ENCODE measurements at regions not wholly inside any gene's neighbourhood (a gene's known extent, or its start where the extent isn't known, plus 50 kb on each side); places are given as distances from the start of the nearest gene placed in this dataset.

DNA sequence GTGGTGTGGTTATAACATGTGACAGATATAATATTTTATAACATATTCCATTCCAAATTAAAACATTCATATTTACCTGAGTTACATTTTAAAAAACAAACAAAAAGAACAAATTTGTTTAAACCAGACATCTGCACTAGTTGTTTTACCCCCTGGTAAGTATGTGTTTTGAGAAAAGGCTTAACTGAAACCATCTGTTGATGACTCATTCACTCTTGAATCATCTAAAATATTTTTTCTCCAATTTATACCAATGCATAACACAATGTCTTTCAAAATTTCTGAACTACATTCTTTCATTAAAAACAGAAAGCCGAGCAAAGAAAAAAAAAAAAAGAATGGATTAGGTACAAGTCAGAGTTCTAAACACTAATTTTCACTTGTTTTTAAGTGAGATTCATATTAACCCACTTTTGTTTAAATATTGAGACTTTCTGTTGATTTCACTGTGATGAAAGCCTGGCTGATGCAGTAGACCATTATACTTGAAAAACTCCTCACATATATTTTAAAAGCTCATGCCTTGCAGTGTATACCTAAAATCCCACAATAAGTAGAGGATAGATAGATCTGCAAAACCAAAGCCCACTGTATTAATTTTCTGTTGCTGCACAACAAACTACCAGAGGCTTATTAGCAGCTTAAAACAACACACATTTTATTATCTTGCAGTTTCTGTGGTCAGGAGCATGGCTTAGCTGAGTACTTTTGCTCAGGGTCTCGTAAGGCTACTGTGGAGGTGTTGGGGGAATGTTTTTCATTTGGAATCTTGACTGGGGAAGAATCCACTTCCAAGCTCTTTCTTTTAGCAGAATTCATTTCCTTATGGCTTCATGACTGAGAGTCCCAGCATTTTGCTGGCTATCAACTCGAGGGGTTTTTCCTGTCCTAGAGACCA, 221.5 kb downstream of the PCDH18 start:
- DNase-seq (ENCODE audit: low spot score): peak; percentile 16

DNA sequence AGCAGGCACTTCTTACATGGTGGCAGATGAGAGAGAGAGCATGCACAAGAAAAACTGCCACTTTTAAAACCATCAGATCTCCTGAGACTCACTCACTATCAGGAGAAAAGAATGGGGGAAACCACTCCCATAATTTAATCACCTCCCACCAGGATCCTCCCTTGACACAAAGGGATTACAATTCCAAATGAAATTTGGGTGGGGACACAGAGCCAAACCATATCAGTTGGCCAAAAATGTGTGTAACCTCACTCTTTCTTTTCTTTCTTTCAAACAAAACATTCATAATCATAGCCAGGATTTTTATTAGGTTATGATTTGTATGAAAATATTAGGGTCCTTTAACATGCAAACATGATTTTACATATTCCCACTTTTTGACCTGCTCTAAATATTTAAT, 222.1 kb downstream of the PCDH18 start:
- no peak for DNase-seq (ENCODE audit: low spot score)

DNA sequence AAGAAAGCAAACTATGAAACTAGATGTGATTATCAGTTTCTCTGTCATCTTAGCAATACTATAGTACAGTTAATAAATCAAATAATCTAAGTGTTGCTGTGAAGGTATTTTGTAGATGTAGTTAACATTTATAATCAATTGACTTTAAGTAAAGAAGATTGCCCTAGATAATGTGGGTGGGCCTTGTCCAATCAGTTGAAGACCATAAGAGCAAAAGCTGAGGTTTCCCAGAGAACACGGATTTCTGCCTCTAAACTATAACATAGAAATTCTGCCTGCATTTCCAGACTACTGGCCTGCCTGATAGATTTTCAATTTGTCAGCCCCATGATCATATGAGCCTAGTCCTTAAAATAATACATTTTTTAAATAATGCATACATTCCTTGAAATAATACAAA, 222.9 kb downstream of the PCDH18 start:
- no peak for DNase-seq (ENCODE audit: low spot score)

DNA sequence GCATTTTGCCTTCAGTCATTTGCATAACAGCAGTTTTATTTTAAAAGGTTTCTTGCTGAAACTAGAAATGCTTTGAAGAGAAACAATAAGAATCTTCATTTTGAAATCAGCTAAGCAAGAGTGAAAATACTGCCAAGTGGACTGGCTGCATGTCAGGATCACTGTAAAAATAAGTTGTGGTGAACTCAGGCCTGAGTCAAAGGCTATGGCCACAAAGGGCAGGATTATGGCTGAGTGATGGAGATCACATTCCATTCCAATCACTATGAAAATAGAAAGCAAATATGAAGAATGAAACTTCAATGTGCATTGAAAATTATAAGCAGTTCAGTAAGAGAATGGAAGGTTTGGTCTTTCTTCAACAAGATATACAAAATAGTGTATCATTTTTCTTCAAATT, 224.5 kb downstream of the PCDH18 start:
- no peak for DNase-seq (ENCODE audit: low spot score)

DNA sequence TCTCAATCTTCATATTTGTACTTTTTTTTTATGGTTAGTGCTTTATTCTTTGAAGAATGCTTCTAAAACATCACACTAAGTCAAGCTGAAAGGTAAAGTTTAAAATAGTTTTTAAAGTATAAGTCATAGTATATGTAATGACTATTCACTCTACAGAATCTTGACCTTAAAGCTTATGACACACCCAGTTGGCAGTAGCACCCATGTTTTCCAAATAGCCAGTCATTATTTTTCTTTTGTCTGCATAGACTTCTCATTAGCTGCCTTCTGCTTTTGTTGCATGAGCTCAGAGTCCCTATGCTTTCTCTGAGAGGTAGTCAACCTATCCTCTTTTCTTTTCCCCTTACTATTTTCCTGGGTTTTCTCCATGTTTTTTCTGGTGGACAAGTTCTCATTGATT, 231.5 kb downstream of the PCDH18 start:
- no peak for DNase-seq (ENCODE audit: low spot score)

DNA sequence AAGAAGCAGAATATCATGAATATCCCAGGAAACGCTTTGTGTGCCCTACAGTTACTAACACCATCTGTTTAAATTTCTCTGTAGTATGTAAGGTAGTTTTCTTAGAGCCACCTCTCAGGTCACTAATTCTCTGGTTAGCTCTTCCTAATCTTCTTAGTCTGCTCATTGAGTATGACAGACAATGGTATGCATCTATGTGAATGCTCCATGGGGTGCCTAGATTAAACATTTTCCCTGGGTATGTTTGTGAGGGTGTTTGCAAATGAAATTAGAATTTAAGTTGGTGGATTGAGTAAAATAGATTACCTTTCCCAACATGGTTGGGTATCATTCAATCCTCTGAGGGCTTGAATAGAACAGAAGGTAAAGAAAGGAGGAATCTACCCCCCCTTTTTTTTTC, 233.0 kb downstream of the PCDH18 start:
- DNase-seq (ENCODE audit: low spot score): no peak

DNA sequence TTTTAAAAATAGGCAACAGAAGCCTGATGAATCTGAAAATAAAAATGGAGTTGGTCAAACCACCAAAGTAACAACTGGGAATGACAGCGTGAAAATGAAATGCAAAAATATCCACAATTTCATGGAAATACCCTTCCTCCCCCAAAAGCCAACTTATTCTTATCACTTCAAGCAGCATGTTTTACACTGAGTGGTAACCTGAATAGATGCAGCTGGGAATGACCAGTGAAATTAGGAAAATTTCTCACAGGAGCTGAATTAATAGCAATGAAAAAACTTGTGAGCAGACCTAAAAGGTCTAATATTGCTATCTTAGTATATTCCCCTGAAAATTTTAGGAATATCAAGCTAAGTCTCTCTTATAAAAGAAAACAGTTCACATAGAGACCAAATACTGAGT, 239.0 kb downstream of the PCDH18 start:
- no peak for DNase-seq (ENCODE audit: low spot score)

DNA sequence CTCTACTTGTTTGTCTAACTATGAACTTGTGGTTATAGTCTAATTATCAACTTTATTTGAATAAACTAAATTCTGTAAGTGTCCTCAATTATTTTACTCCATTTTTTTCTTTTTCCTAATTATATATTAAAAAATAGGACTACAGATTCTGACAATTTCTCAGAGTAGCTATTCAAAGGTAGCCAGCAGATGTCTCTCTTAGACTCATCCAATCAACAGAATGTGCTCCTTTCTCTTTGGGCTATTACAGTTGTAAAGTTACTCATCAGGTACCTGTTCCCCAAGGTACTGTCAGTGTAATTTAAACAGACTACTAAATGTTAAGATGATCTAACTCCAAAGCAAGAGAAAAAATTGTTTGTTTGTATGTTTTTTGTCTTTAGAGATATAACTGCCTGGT, 248.6 kb downstream of the PCDH18 start:
- DNase-seq (ENCODE audit: low spot score): no peak

DNA sequence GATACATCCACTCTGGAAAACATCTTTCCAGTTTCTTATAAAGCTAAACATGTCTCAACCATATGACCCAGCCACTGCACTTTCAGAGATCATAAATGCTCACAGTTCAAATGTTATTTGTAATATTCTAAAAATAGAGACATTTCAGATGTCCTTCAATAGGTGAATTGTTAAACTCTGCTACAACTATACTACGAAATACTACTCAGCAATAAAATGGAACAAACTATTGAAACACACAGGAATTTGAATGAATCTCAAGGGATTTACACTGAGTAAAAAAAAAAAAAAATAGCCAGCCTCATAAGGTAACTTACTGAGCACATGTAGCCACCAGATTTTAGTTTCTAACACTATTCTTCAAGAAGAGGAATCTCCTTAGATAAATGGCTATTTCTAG, 253.9 kb downstream of the PCDH18 start:
- no peak for DNase-seq (ENCODE audit: low spot score)

DNA sequence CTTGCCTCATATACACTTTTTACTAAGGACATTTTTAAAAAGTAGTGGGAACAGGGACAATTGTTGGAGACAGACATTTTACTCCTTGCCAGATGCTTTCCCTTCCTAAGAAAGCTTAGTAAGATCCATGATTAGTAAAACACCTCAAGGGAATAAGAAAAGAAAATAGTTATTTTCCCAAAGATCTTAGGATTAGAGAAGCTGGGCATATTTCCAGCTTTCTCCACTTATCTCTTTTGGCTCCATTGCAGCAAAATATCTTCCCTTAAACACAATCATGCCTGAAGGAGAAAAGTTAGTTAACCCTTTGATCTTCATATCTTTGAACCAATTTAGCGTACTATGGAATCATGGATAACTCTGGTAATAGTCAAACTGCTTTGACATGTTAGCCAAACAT, 257.9 kb downstream of the PCDH18 start:
- no peak for DNase-seq (ENCODE audit: low spot score)

DNA sequence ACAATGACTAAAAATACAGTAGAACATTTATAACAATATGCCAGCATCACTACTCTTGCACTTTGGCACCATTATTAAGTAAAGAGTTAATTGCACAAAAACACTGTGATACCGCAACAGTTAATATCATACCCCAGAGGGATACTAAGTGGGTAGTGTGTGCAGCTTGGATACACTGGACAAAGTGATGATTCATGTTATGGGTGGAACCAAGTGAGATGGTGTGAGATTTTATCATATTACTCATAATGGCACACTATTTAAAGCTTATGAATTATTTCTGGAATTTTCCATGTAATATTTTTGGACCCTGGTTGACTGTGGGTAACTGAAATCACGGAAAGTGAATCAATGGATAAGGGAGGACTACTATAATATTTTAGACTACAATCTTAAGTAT, 265.3 kb downstream of the PCDH18 start:
- no peak for DNase-seq (ENCODE audit: low spot score)

DNA sequence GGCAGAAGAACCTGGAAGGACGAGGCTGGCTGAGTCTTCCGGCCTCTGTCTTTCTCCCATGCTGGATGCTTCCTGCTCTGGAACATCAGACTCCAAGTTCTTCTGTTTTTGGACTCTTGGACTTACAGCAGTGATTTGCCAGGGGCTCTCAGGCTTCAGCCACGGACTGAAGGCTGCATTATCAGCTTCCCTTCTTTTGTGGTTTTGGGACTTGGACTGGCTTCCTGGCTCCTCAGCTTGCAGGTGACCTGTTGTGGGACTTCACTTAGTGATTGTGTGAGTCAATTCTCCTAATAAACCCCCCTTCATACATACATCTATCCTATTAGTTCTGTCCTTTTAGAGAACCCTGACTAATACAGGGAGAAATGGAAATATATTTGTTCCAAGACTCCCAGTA, 265.8 kb downstream of the PCDH18 start:
- DNase-seq (ENCODE audit: low spot score): no peak

DNA sequence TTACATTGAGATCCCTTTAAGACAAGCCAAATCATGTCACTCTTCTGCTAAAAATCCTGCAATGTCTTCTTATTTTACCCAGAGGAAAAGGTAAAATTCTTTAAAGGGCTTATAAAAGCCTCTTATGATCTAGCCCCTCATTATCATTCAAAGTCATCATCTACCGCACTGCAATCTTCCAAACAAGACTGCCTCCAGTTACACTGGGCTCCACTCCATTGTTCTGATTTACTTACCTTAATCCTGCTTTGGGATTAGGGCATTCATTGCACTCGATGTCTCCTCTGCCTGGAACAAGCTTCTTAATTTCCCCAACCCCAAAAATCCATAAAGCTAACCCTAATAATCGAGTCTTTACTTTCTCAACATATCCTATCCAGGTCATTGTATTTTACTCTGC, 269.1 kb downstream of the PCDH18 start:
- DNase-seq (ENCODE audit: low spot score): no peak

DNA sequence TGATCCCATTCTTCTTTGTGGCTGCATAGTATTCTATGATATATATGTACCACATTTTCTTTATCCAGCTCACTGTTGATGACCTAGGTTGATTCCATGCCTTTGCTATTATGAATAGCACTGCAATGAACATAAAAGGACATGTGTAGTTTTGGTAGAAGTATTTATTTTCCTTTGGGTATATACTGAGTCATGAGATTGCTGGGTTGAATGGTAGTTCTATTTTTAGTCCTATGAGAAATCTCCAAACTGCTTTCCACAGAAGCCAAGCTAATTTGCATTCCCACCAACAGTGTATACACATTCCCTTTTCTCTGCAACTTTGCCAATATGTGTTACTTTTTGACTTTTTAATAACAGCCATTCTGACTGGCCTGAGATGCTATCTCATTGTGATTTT, 278.3 kb downstream of the PCDH18 start:
- DNase-seq (ENCODE audit: low spot score): no peak

DNA sequence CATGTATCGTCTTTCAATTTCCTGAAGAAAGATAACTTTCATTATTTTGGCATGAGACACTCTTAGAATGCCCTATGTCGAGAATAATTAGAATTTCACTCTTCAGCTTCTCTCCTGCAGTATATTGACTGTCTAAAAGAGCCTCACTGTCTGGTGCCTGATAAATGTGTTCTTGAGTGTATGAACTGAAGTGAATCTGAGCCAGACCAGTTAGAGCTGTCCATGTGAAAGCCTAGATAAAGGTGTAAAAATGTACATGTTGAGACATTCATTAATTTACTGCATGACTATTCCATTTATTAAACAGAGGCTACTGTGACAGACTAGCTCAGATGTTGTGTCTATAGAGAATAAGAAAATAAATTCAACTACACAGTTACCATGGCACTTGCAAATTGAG, 283.2 kb downstream of the PCDH18 start:
- no peak for DNase-seq (ENCODE audit: low spot score)

DNA sequence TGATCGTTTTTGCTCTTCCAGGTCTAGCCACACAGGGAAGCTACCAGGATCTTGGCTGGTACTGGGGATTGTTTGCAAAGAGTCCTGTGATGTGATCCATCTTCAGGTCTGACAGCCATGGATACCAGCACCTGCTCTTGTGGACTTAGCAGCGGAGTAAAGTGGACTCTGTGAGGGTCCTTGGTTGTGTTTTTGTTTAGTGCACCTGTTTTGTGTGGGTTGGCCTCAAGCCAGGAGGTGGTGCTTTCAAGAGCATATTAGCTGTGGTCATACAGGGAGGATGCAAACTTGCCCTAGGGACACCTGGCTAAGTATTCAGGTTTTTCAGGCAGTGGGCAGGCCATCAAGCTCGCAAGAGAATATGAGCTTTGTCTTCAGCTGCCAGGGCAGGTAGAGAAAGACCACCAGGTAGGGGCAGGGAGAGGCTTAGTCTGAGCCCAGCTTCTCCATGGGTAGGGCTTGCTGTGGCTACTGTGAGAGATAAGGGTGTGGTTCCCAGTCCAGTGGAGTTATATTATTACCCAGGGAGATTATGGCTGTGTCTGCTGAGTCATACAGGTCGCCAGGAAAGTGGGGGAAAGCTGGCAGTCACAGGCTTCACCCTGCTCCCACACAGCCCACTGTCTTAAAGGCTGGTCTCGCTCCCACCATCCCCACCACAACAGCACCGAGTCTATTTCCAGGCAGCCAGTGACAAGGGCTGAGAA, 293.7 kb downstream of the PCDH18 start:
- no peak for DNase-seq (ENCODE audit: low spot score)

DNA sequence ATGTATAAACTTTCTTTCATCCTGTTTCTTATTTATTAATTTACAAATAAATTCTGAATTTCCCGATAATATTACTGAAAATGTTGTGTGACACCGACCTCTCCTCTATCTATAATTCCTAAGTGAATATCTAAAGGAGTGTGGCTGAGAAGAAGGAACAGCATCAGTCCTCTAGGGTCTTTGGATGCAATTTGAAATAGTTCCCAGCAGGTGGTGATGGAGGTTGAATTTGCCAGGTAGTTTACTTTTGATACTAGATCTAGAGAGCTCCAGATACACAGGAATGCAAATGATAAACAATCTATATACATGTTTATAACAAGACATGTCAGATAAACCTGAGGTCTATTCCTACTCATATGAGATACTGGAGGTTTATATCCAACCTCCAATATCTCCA, 305.4 kb downstream of the PCDH18 start:
- no peak for DNase-seq (ENCODE audit: low spot score)

DNA sequence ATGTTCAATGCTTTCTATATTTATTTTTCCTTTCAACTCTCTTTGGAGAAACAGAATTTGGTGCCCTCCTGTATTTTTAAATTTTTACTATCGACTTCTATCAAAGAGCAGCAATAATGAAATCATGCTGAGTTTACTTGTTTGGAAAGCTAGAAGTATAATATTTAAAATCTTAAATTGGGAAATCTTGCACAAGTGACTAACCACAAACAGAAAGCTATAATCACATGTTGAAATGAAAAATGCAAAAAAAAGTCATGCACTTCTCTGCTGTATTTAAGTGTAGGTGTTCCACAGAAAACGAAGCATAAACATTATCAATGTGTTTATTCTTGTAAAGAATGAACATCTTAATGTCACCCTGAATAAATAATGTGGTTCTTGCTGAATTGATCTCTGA, 306.1 kb downstream of the PCDH18 start:
- DNase-seq (ENCODE audit: low spot score): no peak

DNA sequence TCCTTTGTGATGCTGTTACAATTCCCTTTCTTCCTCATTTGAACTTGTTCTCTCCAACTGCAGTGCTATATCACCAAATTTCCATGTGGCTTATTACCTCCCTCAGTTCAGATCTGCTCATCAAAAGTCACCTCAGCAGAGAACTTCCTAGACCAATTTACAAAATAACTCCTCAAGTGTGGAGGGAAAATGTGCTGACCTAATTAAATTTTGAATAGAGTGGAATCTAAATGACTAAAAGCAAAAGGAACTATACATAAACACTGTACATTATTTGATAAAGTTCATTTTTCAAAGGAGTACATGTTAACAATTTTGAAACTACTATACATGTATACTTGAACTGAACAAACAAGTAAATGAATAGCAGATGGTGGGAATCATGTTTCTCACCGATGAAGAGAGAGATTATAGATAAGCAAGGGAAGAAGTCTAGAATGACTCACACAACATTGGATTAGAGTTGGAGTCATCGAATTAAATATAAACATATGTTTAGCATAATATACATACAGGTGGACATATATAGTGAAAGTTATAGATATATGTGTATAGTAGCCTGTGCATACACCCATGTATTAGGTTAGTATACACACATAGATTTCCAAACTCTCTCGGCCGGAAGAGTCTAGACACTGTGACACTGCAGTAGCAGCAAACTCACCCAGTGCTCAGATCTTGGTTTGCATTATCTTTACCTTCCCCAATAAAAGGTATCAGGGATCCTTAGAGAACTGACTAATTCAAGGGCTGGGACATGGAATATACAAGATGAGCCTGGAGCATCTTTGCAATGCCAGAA, 318.7 kb downstream of the PCDH18 start:
- DNase-seq (ENCODE audit: low spot score): no peak

DNA sequence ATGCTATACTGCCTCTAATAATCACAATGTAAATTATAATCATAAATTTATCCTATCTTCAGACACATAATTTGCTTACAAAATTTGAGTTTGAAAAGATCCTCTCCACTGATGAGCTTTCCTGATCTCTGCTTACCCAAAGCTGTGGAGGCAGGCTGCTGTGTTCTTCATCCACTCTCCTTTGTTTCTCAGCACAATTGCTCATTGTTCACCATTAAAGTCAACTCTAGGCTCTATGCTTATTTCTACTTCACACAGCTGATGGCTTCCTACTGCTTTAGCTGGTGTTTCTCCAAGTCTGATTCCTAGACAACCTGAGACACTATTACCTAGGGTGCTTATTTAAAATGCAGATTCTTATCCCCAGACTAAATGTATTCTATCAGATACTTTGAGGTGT, 319.7 kb downstream of the PCDH18 start:
- peak; percentile 68 for DNase-seq (ENCODE audit: low spot score)

DNA sequence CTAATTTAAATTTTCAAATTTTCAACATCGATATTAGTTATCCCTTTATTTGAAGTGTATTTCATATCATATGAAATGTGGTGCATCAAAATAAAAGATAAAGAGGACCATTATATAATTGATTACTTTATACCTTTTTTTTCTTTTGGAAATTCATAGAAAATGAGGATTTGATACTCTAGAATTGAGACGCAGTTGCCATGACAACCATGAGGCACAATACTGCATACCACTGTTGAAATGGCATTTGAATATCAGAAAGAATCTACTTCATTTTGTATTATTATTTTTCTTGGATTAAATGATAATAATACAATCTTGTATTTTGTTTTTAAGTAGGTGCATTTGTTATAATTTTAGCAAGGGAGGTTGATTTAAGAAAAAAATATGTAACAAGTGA, 323.1 kb downstream of the PCDH18 start:
- DNase-seq (ENCODE audit: low spot score): no peak

DNA sequence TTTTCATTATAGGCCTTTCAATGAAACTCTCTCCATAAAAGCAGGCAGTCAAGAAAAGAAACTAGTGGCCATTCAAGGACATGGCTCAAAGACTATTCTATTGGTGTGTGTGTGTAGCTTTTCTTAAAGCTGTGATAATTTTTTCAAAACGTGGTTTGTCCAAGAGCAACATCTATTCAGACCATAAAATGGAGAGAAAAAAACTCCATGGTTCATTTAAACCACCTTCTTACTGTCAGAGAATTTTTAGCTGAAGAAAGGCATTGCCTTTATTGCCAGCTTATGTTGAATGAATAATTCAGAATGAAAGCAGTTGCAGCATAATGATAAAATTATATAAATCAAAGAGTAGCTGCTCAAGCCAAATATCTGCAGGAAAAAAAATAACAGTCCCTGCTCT, 325.5 kb downstream of the PCDH18 start:
- DNase-seq (ENCODE audit: low spot score): no peak

DNA sequence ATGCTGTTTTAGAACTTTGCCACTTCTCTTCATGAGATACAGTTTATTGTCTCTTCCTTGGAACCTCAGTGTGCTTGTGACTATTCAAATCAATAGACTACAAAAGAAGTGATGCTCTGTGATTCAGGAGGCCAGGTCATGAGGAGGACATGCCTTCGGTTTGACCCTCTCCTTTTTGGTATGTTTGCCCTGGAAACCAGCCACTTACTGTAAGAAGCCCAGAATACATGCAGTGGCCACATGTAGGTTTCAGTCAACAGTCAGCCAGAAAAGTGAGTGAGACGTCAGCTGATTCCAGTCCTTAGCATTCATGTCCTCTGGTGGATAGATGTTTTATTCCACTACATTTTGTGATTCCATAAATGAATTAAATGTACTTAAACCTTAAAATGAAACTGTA, 328.7 kb downstream of the PCDH18 start:
- no peak for DNase-seq (ENCODE audit: low spot score)

All from Ammon's horn (tissue), 1 donor.